OCI-LY1 (cell line): ENCODE measurements at regions not wholly inside any gene's neighbourhood (a gene's known extent, or its start where the extent isn't known, plus 50 kb on each side); places are given as distances from the start of the nearest gene placed in this dataset.

Experiments
- EZH2 ChIP-seq: fragments of 200-600 bp; sonication (generic), shearing (Covaris generic); IDR thresholded peaks from 2 replicates; pipeline ENCODE4 v1.8.0; 2017; ENCODE audit warnings: borderline replicate concordance, mixed run types, mild to moderate bottlenecking, antibody characterized with exemption, low read length, moderate library complexity, mixed read lengths
- TF ChIP-seq, protein P1 (sequence below): fragments of 200-600 bp; sonication (generic), shearing (Covaris generic); IDR thresholded peaks from 2 replicates; pipeline ENCODE4 v1.5.1; 2017; ENCODE audit warnings: mild to moderate bottlenecking, antibody characterized with exemption, low read length, moderate library complexity, mixed read lengths

GRCh38 chr3:137906985-137907649, 102.8 kb upstream of the CLDN18 start:
- TF ChIP-seq, protein P1, sequence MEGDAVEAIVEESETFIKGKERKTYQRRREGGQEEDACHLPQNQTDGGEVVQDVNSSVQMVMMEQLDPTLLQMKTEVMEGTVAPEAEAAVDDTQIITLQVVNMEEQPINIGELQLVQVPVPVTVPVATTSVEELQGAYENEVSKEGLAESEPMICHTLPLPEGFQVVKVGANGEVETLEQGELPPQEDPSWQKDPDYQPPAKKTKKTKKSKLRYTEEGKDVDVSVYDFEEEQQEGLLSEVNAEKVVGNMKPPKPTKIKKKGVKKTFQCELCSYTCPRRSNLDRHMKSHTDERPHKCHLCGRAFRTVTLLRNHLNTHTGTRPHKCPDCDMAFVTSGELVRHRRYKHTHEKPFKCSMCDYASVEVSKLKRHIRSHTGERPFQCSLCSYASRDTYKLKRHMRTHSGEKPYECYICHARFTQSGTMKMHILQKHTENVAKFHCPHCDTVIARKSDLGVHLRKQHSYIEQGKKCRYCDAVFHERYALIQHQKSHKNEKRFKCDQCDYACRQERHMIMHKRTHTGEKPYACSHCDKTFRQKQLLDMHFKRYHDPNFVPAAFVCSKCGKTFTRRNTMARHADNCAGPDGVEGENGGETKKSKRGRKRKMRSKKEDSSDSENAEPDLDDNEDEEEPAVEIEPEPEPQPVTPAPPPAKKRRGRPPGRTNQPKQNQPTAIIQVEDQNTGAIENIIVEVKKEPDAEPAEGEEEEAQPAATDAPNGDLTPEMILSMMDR, result no peak
- no peak for TF ChIP-seq EZH2
